NCI-H2107 (cell line): ENCODE measurements at regions not wholly inside any gene's neighbourhood (a gene's known extent, or its start where the extent isn't known, plus 50 kb on each side); places are given as distances from the start of the nearest gene placed in this dataset.
"Not testable (repeated sequence)": the region's sequence is repeated elsewhere in the genome, so short reads cannot be mapped to it uniquely, and the experiment has no call there.

Experiments used
- DNase-seq: peaks from one replicate; lab custom pipeline; 2025; lab: John Stamatoyannopoulos, UW

- DNase-seq = no peak
Observed at GRCh38 chr15:69554279-69554961, 101.8 kb downstream of the RPLP1 start.

GRCh38 chr15:69555080-69555479, 102.5 kb downstream of the RPLP1 start:
- DNase-seq = no peak

GRCh38 chr15:69556344-69556743, 103.7 kb downstream of the RPLP1 start:
- DNase-seq = no peak

- no peak for DNase-seq
Observed at GRCh38 chr15:69557020-69557706, 104.5 kb downstream of the RPLP1 start.

GRCh38 chr15:69557707-69558409, 105.2 kb downstream of the RPLP1 start:
- no peak for DNase-seq

- no peak for DNase-seq
Observed at GRCh38 chr15:69559440-69560190, 107.0 kb downstream of the RPLP1 start.

GRCh38 chr15:69561071-69561784, 108.6 kb downstream of the RPLP1 start:
- DNase-seq = no peak

GRCh38 chr15:69562116-69562515, 109.5 kb downstream of the RPLP1 start:
- DNase-seq = no peak

- DNase-seq = no peak
Observed at GRCh38 chr15:69562564-69562963, 109.9 kb downstream of the RPLP1 start.

- DNase-seq = no peak
Observed at GRCh38 chr15:69565066-69565655, 112.5 kb downstream of the RPLP1 start.

- DNase-seq = not testable (repeated sequence)
Observed at GRCh38 chr15:69567238-69567760, 114.7 kb downstream of the RPLP1 start.

GRCh38 chr15:69568173-69569009, 115.8 kb downstream of the RPLP1 start:
- DNase-seq = no peak

GRCh38 chr15:69570454-69570853, 117.8 kb downstream of the RPLP1 start:
- DNase-seq = no peak

- no peak for DNase-seq
Observed at GRCh38 chr15:69570997-69571396, 118.4 kb downstream of the RPLP1 start.

GRCh38 chr15:69573278-69573677, 120.7 kb downstream of the RPLP1 start:
- DNase-seq = not testable (repeated sequence)

- no peak for DNase-seq
Observed at GRCh38 chr15:69573815-69574475, 121.3 kb downstream of the RPLP1 start.

- no peak for DNase-seq
Observed at GRCh38 chr15:69574506-69574905, 121.9 kb downstream of the RPLP1 start.

GRCh38 chr15:69575387-69575786, 122.8 kb downstream of the RPLP1 start:
- no peak for DNase-seq

- DNase-seq = no peak
Observed at GRCh38 chr15:69576035-69576526, 123.5 kb downstream of the RPLP1 start.
